ENCODE measurements at regions not wholly inside any gene's neighbourhood (a gene's known extent, or its start where the extent isn't known, plus 50 kb on each side); places are given as distances from the start of the nearest gene placed in this dataset.

DNA sequence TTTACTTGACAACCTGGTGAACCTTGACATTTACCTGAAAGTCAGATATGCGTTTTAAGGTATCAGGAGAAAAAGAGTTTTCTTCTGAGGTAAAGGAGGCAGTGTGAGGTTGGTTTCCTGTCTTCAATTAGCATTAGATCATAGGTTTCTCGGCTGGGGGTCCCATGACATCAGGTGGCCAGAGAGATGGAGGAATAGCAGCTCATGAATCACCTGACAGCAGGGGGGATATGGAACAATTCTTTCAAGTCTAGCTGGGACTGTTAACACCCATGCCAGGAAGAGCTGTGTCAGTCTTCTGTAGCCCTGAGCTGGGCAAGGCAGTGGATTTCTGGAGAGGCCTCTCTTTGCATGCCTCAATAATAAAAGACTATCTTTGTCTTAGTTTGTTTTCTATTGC is 108.0 kb upstream of the TMEM170B start:
- Histone ChIP-seq H3K4me1 (peaks cover 0 to 22% (median 0%) of the 10 kb centered on the region in 4 donors), H3K36me3 (no peaks in the 10 kb centered on the region), H3K27me3 (no peaks in the 10 kb centered on the region), H3K9me3 (no peaks in the 10 kb centered on the region), H3K27ac (peak overlapping the region in 2 of 4 donors; percentile 46 to 67), H3K4me3 (no peak overlapping the region)
- TF ChIP-seq POLR2A (IDR thresholded peaks at IDR 0.05), result no peak
- TF ChIP-seq, protein P1, sequence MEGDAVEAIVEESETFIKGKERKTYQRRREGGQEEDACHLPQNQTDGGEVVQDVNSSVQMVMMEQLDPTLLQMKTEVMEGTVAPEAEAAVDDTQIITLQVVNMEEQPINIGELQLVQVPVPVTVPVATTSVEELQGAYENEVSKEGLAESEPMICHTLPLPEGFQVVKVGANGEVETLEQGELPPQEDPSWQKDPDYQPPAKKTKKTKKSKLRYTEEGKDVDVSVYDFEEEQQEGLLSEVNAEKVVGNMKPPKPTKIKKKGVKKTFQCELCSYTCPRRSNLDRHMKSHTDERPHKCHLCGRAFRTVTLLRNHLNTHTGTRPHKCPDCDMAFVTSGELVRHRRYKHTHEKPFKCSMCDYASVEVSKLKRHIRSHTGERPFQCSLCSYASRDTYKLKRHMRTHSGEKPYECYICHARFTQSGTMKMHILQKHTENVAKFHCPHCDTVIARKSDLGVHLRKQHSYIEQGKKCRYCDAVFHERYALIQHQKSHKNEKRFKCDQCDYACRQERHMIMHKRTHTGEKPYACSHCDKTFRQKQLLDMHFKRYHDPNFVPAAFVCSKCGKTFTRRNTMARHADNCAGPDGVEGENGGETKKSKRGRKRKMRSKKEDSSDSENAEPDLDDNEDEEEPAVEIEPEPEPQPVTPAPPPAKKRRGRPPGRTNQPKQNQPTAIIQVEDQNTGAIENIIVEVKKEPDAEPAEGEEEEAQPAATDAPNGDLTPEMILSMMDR (IDR thresholded peaks at IDR 0.05), result no peak
- DNase-seq, result no peak

DNA sequence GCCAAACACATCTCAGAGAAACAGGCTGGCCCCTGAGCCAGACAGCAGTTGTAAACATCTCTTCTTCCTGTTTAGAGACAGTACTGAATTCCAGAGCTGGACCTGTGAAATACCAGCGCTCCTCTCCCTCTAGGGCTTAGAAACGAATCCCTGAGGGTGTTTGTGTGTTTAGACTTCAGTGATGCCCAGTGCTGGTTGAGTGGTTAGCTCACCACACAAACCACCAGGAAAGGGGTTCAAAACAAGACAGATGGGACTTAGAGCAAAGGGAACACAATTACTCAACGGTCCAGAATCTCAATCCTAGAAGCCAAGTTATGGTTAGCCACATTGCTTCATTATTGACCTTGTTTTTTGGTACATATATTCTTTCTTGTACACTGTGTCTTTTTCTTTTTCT is 108.7 kb upstream of the TMEM170B start:
- no peak for DNase-seq
- Histone ChIP-seq H3K9me3 (no peaks in the 10 kb centered on the region), H3K4me1 (peaks cover 0 to 15% (median 0%) of the 10 kb centered on the region in 4 donors), H3K4me3 (no peak overlapping the region), H3K27me3 (no peaks in the 10 kb centered on the region), H3K36me3 (no peaks in the 10 kb centered on the region), H3K27ac (peak overlapping the region in 2 of 4 donors; percentile 36 to 67)
- TF ChIP-seq, protein P1 (IDR thresholded peaks at IDR 0.05), result no peak
- TF ChIP-seq POLR2A (IDR thresholded peaks at IDR 0.05), result no peak

DNA sequence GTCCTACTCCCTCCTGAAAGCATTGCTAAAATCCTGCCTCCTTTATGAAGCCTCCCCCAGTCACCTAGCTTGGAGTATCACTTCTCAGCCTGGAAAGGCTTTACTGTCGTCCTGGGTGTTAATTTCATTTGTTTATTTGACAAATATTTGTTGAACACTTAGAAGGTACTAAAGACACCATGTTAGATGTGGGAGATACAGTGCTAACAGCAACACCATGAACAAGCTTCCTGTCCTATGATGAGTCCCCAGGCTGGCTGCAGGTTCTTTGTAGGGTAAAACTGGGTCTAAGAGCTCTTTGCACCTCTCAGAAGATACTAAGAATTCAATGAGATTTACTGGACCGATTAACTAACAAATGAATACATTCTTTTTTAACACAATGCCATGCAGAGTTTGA is 109.2 kb upstream of the TMEM170B start:
- H3K27ac ChIP-seq, result peak overlapping the region in 2 of 4 donors; percentile 36 to 67
- no peaks in the 10 kb centered on the region for H3K36me3 ChIP-seq
- H3K4me3 ChIP-seq, result no peak overlapping the region
- no peaks in the 10 kb centered on the region for H3K9me3 ChIP-seq
- no peak for DNase-seq
- peaks cover 0 to 10% (median 0%) of the 10 kb centered on the region in 4 donors for H3K4me1 ChIP-seq
- no peak for TF ChIP-seq POLR2A (IDR thresholded peaks at IDR 0.05)
- H3K27me3 ChIP-seq, result no peaks in the 10 kb centered on the region

DNA sequence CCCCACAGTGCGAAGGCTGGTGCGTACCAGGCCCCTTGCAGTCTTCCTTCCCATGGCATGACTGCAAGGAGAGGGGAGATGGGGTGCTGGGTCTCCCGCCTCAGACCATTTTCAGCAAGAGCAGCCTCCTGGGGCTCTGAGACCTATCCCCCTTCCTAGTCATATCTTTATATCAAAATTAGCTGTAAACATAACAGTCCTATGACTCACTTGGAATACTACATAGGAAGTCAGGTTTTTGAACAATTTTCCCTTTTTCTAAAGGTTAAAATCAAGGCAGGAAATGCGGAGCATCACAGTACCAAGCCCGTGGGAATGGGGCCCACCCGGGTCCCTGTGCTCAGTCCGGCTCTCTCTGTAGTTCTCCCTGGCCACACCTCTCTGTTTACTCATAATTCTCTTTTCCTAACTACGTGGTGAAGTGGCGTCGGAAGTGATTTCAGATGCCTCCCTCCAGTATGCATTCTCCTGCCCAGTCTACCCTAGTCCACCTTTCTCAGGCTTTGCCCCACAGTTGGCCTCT is 109.8 kb upstream of the TMEM170B start:
- Histone ChIP-seq H3K9me3 (no peaks in the 10 kb centered on the region), H3K27ac (peak overlapping the region in 2 of 4 donors; percentile 36 to 67), H3K4me3 (no peak overlapping the region), H3K4me1 (peaks cover 0 to 8% (median 0%) of the 10 kb centered on the region in 4 donors), H3K36me3 (no peaks in the 10 kb centered on the region), H3K27me3 (no peaks in the 10 kb centered on the region)
- TF ChIP-seq, protein P1 (IDR thresholded peaks at IDR 0.05), result no peak
- no peak for TF ChIP-seq POLR2A (IDR thresholded peaks at IDR 0.05)
- no peak for DNase-seq

DNA sequence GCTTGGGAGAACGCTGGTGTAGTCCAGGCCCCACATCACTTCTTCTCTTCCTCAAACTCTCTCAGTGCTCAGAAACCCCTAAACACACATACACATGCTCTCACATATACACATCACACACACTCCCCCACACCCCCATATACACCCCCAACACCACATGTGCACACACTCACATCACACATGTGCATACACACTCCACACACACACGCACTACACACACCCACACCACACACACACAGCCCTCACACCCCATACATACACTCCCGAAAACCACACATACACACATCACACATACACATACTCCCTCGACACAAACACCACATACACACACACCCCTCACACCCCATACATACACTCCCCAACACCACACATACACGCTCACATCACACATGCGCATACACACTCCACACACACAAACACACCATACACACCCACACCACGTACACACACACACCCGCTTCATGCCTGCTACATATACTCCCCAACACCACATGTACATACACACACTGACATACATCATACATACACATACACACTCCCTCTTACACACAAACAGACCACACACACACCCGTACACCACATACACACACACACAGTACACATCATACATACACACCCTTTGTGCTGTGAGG is 110.3 kb upstream of the TMEM170B start:
- peak overlapping the region in 1 of 4 donors; percentile 67 for H3K27ac ChIP-seq
- no peaks in the 10 kb centered on the region for H3K9me3 ChIP-seq
- H3K4me1 ChIP-seq, result peaks cover 0 to 8% (median 0%) of the 10 kb centered on the region in 4 donors
- no peak for TF ChIP-seq POLR2A (IDR thresholded peaks at IDR 0.05)
- TF ChIP-seq, protein P1 (IDR thresholded peaks at IDR 0.05), result no peak
- H3K36me3 ChIP-seq, result no peaks in the 10 kb centered on the region
- no peak for DNase-seq
- H3K27me3 ChIP-seq, result no peaks in the 10 kb centered on the region
- H3K4me3 ChIP-seq, result no peak overlapping the region

DNA sequence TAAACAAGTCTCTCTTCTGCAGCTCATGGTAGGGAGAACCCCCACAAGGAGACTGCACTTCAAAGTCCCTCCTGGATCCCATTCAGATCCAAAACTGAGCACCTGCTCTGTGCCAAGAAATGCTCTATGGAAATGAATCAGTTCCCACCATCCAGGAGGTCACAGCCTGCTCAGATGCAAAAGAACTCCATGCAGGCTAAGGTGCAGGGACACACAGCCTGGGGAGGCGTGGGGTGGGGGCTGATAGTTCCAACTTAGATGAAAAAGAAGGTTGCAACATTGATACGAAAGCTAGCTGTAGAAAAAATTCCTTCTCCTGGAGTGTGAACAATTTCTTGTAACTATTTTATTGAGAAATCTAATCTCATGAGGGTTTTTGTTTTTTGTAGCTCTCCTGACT is 111.0 kb upstream of the TMEM170B start:
- H3K27ac ChIP-seq, result no peak overlapping the region
- H3K36me3 ChIP-seq, result no peaks in the 10 kb centered on the region
- no peak for TF ChIP-seq POLR2A (IDR thresholded peaks at IDR 0.05)
- TF ChIP-seq, protein P1 (IDR thresholded peaks at IDR 0.05), result no peak
- H3K27me3 ChIP-seq, result no peaks in the 10 kb centered on the region
- peaks cover 0 to 8% (median 0%) of the 10 kb centered on the region in 4 donors for H3K4me1 ChIP-seq
- DNase-seq, result peak in 1 of 3 donors; percentile 45
- H3K9me3 ChIP-seq, result no peaks in the 10 kb centered on the region
- no peak overlapping the region for H3K4me3 ChIP-seq

All from Peyer's patch (tissue), 4 donors.